ENCODE measurements at regions not wholly inside any gene's neighbourhood (a gene's known extent, or its start where the extent isn't known, plus 50 kb on each side); places are given as distances from the start of the nearest gene placed in this dataset.

DNA sequence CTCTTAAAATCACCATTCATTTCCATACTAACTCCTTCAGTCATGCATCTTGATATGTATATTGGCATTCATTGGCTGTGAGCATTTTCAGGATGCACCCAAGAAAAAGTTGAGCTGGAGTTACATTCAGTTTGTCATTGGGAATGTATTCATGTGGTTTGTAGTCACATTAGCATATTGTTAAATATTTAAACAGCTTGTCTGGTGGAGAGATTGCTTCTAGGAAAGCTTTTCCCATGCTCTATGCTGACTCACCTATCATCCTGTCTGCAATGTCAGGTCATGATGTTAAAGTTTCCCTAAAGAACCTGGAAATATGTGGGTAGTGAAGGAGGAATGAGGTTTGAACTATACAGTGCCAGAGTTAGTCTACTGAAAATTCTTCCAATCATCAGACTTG lies 583.6 kb downstream of the GALC start:
- Mint-ChIP-seq H3K36me3 (ENCODE audit: low read depth, unreplicated experiment) (no peaks in the 10 kb centered on the region), H3K4me3 (ENCODE audit: unreplicated experiment) (no peak overlapping the region), H3K9me3 (ENCODE audit: unreplicated experiment) (no peaks in the 10 kb centered on the region), H3K27me3 (ENCODE audit: low read depth, unreplicated experiment) (no peaks in the 10 kb centered on the region), H3K27ac (ENCODE audit: unreplicated experiment) (peak overlapping the region; percentile 16), H3K4me1 (ENCODE audit: low read depth, unreplicated experiment) (peaks cover 16% of the 10 kb centered on the region)
- H3K4me2 ChIP-seq (ENCODE audit: low read length) = no peak overlapping the region
- no peaks in the 10 kb centered on the region for H3K36me3 ChIP-seq (ENCODE audit: insufficient read depth, low read length)
- no peaks in the 10 kb centered on the region for H3K9me3 ChIP-seq (ENCODE audit: insufficient read depth, low read depth, low read length)
- no peak for TF ChIP-seq EZH2 (IDR thresholded peaks at IDR 0.05; ENCODE audit: insufficient read depth, low read length)
- TF ChIP-seq, protein P1, sequence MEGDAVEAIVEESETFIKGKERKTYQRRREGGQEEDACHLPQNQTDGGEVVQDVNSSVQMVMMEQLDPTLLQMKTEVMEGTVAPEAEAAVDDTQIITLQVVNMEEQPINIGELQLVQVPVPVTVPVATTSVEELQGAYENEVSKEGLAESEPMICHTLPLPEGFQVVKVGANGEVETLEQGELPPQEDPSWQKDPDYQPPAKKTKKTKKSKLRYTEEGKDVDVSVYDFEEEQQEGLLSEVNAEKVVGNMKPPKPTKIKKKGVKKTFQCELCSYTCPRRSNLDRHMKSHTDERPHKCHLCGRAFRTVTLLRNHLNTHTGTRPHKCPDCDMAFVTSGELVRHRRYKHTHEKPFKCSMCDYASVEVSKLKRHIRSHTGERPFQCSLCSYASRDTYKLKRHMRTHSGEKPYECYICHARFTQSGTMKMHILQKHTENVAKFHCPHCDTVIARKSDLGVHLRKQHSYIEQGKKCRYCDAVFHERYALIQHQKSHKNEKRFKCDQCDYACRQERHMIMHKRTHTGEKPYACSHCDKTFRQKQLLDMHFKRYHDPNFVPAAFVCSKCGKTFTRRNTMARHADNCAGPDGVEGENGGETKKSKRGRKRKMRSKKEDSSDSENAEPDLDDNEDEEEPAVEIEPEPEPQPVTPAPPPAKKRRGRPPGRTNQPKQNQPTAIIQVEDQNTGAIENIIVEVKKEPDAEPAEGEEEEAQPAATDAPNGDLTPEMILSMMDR (IDR thresholded peaks at IDR 0.05; ENCODE audit: insufficient read depth, low read depth, low read length) = no peak
- FAIRE-seq (no peak), DNase-seq (ENCODE audit: low read depth) (peak; percentile 67)
- no peaks in the 10 kb centered on the region for H4K20me1 ChIP-seq (ENCODE audit: insufficient read depth, low read length)
- H3K27me3 ChIP-seq (ENCODE audit: insufficient read depth, low read length) = no peaks in the 10 kb centered on the region
- no peaks in the 10 kb centered on the region for H3K4me1 ChIP-seq (ENCODE audit: insufficient read depth, low read length)
- H3K27ac ChIP-seq (ENCODE audit: low read depth, low read length) = no peak overlapping the region
- H3K79me2 ChIP-seq (ENCODE audit: insufficient read depth, low read length) = no peaks in the 10 kb centered on the region
- H3K4me3 ChIP-seq (ENCODE audit: insufficient read depth, low read depth, low read length) = no peak overlapping the region
- no peak overlapping the region for H3K9ac ChIP-seq (ENCODE audit: low read length)
- H2AFZ ChIP-seq (ENCODE audit: low read depth, low read length) = no peak overlapping the region

DNA sequence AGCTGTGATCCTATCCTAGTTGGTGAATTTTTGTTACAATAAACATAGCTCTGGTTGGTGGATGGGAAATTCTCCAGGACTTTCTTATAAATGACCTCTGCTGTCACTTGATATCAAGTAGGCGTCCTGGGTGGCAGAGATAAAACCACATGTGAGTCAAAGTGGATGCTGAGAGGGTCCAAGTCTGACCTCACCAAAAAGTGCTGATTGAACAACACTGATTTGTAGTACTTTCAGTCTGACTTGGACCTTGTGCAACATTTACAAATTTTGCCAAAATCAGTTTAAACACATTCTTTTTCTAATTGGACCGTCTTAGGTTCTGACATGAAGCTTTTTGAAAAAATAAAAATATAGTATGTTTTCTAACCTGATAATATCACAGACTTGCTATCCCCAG lies 585.6 kb downstream of the GALC start:
- Mint-ChIP-seq H3K27ac (ENCODE audit: unreplicated experiment) (no peak overlapping the region), H3K9me3 (ENCODE audit: unreplicated experiment) (no peaks in the 10 kb centered on the region), H3K4me1 (ENCODE audit: low read depth, unreplicated experiment) (peaks cover 27% of the 10 kb centered on the region), H3K27me3 (ENCODE audit: low read depth, unreplicated experiment) (no peaks in the 10 kb centered on the region), H3K4me3 (ENCODE audit: unreplicated experiment) (no peak overlapping the region), H3K36me3 (ENCODE audit: low read depth, unreplicated experiment) (no peaks in the 10 kb centered on the region)
- Histone ChIP-seq H3K9ac (ENCODE audit: low read length) (no peak overlapping the region), H2AFZ (ENCODE audit: low read depth, low read length) (no peak overlapping the region), H3K27ac (ENCODE audit: low read depth, low read length) (no peak overlapping the region), H3K4me2 (ENCODE audit: low read length) (no peak overlapping the region), H3K4me1 (ENCODE audit: insufficient read depth, low read length) (no peaks in the 10 kb centered on the region), H3K79me2 (ENCODE audit: insufficient read depth, low read length) (no peaks in the 10 kb centered on the region), H4K20me1 (ENCODE audit: insufficient read depth, low read length) (no peaks in the 10 kb centered on the region), H3K27me3 (ENCODE audit: insufficient read depth, low read length) (no peaks in the 10 kb centered on the region), H3K4me3 (ENCODE audit: insufficient read depth, low read depth, low read length) (no peak overlapping the region), H3K36me3 (ENCODE audit: insufficient read depth, low read length) (no peaks in the 10 kb centered on the region), H3K9me3 (ENCODE audit: insufficient read depth, low read depth, low read length) (no peaks in the 10 kb centered on the region)
- no peak for FAIRE-seq
- TF ChIP-seq, protein P1 (IDR thresholded peaks at IDR 0.05; ENCODE audit: insufficient read depth, low read depth, low read length) = no peak
- no peak for TF ChIP-seq EZH2 (IDR thresholded peaks at IDR 0.05; ENCODE audit: insufficient read depth, low read length)
- peak; percentile 10 for DNase-seq (ENCODE audit: low read depth)

DNA sequence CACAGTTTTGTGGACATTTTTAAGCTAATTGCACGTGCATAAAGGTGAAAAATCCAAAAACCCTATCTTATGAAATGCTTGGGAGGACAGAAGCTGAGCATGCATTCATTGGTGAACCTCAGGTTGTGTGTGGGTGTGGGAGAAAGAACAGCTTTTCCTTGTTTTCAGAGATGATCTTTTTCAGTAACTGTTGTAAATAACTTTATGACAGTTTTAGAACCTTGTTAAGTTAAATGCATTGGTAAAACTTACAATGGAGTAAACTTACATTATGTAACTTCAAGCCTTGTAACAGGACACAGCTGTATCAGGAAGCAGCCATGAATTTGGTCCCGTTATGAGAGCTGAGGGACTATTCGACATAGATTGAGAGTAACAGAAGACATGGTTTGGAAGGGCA lies 587.4 kb downstream of the GALC start:
- H2AFZ ChIP-seq (ENCODE audit: low read depth, low read length) = no peak overlapping the region
- no peak overlapping the region for H3K4me2 ChIP-seq (ENCODE audit: low read length)
- H3K79me2 ChIP-seq (ENCODE audit: insufficient read depth, low read length) = no peaks in the 10 kb centered on the region
- Mint-ChIP-seq H3K9me3 (ENCODE audit: unreplicated experiment) (no peaks in the 10 kb centered on the region), H3K27ac (ENCODE audit: unreplicated experiment) (no peak overlapping the region), H3K4me3 (ENCODE audit: unreplicated experiment) (no peak overlapping the region), H3K36me3 (ENCODE audit: low read depth, unreplicated experiment) (no peaks in the 10 kb centered on the region), H3K27me3 (ENCODE audit: low read depth, unreplicated experiment) (no peaks in the 10 kb centered on the region), H3K4me1 (ENCODE audit: low read depth, unreplicated experiment) (peaks cover 29% of the 10 kb centered on the region)
- H3K36me3 ChIP-seq (ENCODE audit: insufficient read depth, low read length) = no peaks in the 10 kb centered on the region
- no peak overlapping the region for H3K27ac ChIP-seq (ENCODE audit: low read depth, low read length)
- no peak overlapping the region for H3K9ac ChIP-seq (ENCODE audit: low read length)
- no peaks in the 10 kb centered on the region for H3K9me3 ChIP-seq (ENCODE audit: insufficient read depth, low read depth, low read length)
- no peak overlapping the region for H3K4me3 ChIP-seq (ENCODE audit: insufficient read depth, low read depth, low read length)
- H3K4me1 ChIP-seq (ENCODE audit: insufficient read depth, low read length) = no peaks in the 10 kb centered on the region
- no peak for TF ChIP-seq EZH2 (IDR thresholded peaks at IDR 0.05; ENCODE audit: insufficient read depth, low read length)
- TF ChIP-seq, protein P1 (IDR thresholded peaks at IDR 0.05; ENCODE audit: insufficient read depth, low read depth, low read length) = no peak
- DNase-seq (ENCODE audit: low read depth) (no peak), FAIRE-seq (no peak)
- no peaks in the 10 kb centered on the region for H3K27me3 ChIP-seq (ENCODE audit: insufficient read depth, low read length)
- H4K20me1 ChIP-seq (ENCODE audit: insufficient read depth, low read length) = no peaks in the 10 kb centered on the region
